NCI-H82 treated with DMSO at 0.1 percent for 48 hours (cell line): ENCODE measurements at regions not wholly inside any gene's neighbourhood (a gene's known extent, or its start where the extent isn't known, plus 50 kb on each side); places are given as distances from the start of the nearest gene placed in this dataset.
A peak's percentile ranks its signal among the peaks of the same experiment; 100 is the strongest.

Source experiments
- DNase-seq: peaks from one replicate; lab custom pipeline; 2025; ENCODE audit not compliant: unreplicated experiment; lab: John Stamatoyannopoulos, UW

- DNase-seq: no peak
These were observed 317.8 kb upstream of the SULF2 start for GRCh38 chr20:48102931-48103660.

DNA sequence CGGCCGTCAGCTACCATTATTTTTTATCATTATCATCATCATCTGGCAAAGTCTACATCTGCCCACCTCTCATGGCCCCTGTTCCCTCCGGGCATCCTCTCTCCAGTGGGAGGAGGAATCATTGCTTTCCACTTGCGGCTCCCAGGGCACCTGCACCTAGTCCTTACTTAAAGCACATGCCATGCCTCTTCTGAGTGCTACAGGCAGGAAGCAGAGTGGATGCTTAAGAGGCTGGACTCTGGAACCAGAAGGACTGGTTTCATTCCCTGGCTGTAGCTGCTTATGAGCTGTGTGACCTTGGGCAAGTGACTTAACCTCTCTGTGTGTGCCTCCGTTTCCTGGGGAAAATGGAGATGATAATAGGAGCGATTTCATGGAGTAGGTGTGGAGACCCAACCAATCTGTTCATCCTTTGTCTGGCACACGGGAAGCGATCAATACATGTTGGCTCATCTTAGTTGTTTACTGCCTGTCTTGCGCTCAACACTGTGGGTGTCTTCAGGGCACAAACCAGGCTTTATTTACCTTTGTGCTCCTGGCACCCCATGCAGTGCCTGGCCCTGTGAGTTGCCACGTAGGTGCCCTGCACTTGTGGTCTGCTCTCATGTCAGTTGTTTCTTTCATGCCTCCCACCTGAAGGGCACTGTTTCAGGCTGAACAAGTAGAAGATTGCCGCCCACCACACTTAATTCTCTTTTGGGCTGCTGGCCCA is 317.0 kb upstream of the SULF2 start:
- no peak for DNase-seq

DNA sequence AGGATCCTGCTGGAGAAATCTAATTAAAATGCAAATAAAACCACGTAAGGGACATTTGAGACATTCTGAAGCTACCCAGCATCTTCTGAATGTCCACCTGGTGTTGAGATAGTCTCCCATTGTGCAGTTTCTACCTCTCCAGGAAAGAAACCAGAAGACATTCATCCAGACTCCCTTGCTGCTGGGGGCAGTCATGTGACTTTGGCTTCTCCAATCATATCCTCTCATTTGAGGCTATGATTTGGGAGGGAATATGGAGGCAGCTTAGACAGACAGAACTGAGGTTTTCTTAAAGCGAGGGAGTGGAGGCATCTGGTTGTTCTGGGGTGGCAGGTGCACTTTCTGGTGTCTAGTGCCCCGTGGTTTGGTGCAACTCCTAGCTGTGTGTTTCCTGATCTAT is 315.2 kb upstream of the SULF2 start:
- DNase-seq: no peak

- DNase-seq: no peak
These were observed 313.6 kb upstream of the SULF2 start for GRCh38 chr20:48098866-48099265.

DNA sequence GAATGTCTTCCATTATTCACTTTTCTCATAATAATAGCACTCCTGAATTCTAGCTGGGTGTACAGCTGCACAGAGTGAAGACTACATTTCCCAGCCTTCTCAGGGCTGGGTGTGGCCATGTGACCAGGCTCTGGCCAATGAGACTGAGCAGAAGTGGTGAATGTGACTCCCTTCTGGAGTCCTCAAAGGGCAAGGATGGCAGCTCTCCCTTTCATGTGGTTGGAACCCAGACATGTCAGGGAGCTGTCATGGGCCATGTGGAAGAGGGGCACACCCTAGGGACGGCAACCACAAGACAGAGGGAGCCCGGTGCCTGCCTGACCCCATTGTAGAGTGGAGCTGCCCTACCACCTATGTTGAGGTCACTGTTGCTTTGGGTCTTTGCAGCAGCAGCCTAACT is 312.8 kb upstream of the SULF2 start:
- no peak for DNase-seq

DNA sequence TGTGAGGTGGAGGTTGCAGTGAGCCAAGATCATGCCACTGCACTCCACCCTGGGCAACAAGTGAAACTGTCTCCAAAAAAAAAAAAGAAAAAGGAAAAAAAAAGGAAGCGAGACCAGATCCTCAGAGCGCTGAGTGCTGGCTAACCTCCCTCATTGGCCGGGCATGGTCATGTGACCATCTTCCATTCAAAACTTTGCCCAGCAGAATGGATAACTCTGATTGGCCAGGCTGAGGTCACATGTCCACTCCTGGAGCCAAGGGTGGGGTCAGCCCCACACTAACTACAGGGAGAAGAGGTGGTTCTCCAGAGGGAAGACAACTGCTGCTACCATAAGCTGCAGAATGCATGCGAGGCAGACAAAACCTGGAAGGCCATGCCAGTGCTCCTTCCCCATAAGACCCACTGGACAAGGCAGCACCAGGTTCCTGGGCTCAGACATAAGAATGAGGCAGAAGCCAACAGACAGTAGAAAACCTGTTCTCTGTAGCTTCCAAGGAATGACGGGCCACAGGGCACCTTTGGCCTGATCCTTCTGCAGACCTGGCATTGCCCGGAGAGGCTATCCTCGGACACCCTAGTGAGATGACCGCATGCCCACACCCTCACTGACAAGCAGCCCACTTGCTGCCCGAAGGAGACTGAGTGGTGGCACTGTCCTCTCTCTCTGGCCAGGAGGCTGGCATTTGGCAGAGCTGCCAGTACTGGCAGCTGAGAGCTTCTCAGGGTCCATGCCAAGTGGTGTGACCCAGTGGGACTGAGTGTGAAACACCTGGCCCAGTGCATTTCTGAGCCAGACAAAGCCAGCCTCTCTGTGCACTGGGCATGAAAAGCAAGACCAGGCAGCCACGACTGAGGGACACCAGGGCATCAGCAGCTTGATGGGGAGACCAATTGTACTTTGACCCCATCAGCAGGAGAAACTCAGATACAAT is 311.9 kb upstream of the SULF2 start:
- DNase-seq: no peak

DNA sequence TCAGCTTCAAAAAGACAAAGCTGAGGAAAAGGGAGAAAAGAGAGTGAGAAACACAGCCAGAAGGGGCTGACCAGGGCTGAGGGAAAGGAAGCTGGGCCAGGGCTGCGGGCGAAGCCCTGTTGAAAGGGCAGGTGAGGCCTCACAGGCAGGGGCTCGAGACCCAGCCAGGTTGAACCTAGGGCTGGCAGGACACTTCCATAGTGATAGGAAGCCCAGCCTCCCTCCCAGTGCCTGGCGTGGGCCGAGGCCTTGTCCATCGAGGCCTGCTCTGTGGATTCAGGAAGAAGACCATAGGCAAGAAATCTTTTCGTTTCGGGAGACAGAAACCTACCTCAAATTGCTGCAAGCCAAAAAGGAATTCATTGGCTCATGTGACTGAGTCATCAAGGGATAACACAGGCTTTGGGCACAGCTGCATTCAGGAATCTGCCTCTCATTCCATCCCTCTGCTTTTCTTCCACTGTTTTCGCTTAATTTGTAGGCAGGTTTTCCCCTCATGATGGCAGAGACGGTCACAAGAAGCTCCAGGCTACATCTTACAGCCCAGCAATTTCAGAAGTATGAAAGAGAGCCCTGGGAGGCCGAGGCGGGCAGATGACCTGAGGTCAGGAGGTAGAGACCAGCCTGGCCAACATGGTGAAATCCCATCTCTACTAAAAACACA is 311.1 kb upstream of the SULF2 start:
- DNase-seq: no peak

- no peak for DNase-seq
These were observed 309.7 kb upstream of the SULF2 start for GRCh38 chr20:48094944-48095343.

DNA sequence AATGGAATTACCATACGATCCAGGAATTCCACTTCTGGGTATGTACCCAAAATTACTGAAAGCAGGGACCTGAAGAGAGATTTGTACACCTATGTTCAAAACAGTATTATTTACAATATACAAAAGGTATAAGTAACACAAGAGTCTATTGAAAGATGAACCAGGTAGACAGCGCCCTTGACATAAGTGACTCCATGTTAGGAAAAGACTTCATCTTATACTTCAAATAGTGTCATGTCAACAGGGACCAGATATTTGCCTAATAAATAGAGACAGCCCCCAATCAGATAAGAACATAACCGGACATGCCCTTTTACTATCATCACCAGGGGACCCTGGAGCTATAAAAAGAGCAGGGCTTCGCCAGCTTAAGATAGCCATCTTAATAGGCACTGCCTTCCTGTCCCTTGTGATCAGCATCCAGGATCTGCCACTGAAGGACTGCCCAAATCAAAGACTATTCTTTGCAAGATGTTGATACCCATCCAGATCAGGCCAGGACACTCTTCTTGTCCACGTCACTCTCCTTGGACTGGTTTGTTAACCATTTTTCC is 309.0 kb upstream of the SULF2 start:
- DNase-seq: no peak

DNA sequence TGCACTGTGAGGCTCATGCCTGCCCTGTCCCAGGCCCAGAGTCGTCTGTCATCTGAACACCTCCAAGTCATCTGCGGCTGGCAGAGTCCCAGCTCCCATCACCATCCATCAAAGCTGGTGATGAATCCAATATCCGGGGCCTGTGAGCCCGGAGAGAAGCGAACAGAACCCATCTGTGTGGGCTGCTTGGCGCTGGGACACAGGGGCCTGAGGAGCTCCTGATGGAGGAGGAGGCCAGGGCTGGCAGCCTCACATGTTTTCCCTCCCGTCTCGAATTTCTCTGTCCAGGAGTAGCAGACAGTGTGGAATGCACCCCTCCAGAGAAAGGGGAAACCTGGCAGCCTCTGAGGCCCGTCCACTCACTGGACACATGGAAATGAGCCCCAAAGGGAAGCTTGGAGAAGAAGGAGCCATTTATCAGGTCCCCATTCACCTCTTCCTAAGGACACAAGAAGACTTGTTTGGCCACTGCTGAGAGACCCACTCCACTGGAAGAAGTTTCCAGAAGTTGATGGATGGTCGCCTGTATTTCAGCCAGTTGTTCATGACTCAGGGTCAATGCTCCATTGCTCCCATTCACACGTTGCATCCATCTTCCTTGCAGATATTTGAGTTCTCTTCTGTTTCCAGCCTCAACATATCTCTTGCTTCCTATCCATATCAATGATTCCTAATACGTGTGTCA is 307.5 kb upstream of the SULF2 start:
- DNase-seq: no peak

- DNase-seq: no peak
These were observed 305.5 kb upstream of the SULF2 start for GRCh38 chr20:48090784-48091183.

DNA sequence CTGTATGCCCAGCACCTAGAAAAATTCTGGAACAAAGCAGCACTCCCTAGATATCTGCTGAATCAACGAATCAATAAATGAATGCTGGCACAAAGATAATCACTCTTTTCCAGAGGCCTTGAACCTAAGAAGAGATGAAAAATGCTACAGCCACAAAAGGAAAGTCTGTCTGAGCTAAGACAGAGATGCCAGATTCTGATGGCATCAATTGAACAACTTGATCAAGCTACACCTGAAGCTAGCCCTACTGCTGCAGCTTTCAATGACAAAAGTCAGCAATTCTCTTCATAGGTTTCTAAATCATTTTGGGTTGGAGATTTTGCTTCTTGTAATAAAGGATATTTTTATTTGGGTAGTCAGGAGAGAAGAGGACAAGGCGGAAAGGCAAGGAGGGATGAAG is 305.0 kb upstream of the SULF2 start:
- no peak for DNase-seq

- DNase-seq: peak; percentile 23
These were observed 295.3 kb upstream of the SULF2 start for GRCh38 chr20:48080583-48080982.

DNA sequence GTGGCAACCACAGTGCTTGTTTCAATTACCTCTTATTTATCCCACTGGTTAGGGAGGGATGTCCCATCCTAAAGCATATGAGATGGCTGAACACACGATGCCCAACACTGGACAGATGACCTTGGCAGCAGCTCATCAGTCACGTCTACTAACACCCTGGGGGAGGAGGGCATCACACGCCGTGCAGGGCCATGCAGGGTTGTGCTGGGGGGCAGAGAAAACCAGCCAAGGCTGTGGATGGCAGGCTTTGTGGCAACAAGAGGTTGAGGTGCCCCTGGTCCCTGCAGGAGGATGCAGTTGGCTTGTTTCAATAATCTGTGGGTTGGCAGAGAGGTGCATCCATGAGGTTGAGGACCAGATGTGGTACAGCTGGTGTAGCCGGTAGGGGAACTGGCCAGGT is 293.7 kb upstream of the SULF2 start:
- no peak for DNase-seq

- DNase-seq: no peak
These were observed 291.5 kb upstream of the SULF2 start for GRCh38 chr20:48076747-48077146.

DNA sequence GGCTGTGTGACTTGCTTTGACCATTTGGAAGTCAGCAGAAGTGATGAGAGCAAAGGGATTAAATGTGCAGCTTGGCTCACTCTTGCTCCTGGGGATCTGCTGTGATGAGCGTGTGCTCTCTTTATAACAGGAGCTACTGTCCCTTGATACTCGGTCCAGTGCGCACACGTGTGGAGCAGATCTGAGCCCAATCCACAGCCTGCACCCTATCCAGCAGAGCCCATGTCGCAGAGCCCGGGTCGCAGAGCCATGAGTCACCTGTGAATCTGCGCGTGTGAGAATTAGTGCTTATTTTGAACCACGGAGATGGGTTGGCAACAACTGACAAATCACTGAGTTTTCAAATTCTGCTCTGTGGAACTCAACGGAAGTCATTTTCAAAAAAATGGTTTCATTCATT is 291.0 kb upstream of the SULF2 start:
- no peak for DNase-seq

GRCh38 chr20:48075591-48076174 is 290.4 kb upstream of the SULF2 start:
- no peak for DNase-seq

DNA sequence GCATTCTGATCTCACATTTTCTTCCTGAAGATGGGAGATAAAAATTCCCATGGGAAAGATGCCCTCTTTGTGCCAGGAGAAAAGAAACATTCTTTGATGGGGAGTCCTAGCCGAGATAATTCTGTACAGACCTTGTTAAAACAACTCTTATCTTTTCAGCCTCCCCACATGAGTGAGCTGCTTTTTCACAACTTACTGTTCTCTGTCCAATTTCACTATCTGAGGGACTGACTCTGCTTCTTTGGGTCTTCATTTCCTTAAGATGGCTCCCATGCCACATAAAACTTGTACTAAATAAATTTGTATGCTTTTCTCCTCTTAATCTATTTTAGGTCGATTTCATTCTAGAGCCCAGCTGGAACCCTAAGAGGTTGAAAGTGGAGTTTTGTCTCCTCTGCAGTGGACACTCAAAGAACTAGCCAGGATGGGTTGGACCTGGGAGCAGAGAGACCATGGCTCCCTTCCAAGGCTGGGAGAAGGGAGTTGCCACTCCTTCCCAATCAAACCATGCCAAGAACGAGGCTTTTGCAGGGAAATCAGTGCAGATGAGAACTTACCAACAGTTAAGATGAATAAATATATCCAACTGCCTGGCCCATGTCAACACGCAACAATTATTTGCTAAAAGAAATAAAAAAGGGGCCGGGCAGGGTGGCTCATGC is 285.8 kb upstream of the SULF2 start:
- DNase-seq: no peak

DNA sequence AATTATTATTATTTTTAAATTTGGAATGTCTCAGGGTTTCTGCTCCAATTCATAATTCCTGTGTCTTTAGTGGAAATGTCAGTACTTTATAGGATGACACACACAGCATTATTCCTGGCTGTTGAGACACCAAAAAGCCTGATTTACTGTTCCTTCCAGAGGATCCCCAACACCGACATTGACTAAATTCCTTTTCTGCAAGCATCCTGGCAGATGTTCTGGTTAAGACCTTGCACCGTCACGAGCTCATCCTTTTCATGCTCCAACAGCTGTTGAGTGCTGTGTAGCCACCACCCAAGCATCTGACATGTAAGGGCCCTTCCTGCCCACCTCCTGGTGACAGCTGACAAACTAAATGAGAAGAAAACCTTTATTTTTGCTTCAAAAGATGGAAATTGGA is 284.3 kb upstream of the SULF2 start:
- peak; percentile 28 for DNase-seq
